ENCODE measurements at regions not wholly inside any gene's neighbourhood (a gene's known extent, or its start where the extent isn't known, plus 50 kb on each side); places are given as distances from the start of the nearest gene placed in this dataset.

GRCh38 chr5:9864791-9865190, 234.6 kb upstream of the TAS2R1 start:
- no peak for TF ChIP-seq SP1 (IDR thresholded peaks at IDR 0.05)
- TF ChIP-seq HDGF (IDR thresholded peaks at IDR 0.05; ENCODE audit: borderline replicate concordance), result no peak
